HG03521 (cell line): ENCODE measurements at regions not wholly inside any gene's neighbourhood (a gene's known extent, or its start where the extent isn't known, plus 50 kb on each side); places are given as distances from the start of the nearest gene placed in this dataset.
"Not testable (repeated sequence)": the region's sequence is repeated elsewhere in the genome, so short reads cannot be mapped to it uniquely, and the experiment has no call there.

Experiments
- ATAC-seq: cut with Tn5 transposase; IDR thresholded peaks from one replicate; pipeline ENCODE4 v1.9.1; 2021; ENCODE audit warnings: mild to moderate bottlenecking, moderate library complexity; ENCODE audit not compliant: unreplicated experiment

DNA sequence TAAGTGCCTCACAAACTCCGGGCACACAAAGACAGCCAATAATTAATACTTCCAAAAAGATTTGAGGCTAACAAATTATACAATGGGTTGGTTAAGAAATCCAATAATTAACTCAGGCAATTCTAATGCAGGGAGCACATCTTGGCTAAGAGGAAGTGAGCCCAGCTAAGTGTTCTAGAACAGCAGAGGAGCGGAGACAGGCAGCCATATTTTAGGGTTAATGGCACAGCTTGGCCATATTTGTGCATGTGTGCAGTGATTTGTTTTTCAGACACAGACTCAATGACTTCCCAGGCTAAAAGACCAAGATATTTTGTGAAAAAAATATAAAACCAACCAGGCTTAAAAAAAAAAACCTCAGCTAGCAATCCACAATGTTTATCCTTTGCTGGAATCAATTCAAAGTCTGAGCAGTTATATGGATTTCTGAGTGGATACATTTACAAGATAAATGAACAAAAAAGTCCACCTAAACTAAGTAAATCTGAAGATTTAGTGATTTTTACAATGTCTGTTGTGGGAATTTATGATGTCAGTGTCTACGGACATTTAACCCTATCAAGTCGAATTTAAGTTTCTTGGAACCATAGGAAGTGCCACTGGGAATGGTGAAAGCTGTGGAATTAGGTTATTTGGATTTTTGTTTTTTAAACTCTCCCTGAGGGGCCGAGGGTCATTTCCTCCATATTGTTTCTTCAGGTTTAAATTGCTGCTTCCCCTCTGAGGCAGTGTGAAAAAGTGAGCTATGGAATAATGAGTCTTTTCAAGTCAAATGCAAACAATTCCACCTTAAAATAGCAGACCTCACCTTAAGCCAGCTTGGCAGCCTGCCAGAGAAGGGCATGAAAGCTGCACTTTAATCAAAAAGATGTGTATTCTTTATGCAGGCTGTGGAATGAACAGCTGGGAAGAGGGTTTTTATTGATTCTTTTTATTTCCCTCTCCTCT is 413.7 kb upstream of the TBL1XR1 start:
- ATAC-seq: no peak

DNA sequence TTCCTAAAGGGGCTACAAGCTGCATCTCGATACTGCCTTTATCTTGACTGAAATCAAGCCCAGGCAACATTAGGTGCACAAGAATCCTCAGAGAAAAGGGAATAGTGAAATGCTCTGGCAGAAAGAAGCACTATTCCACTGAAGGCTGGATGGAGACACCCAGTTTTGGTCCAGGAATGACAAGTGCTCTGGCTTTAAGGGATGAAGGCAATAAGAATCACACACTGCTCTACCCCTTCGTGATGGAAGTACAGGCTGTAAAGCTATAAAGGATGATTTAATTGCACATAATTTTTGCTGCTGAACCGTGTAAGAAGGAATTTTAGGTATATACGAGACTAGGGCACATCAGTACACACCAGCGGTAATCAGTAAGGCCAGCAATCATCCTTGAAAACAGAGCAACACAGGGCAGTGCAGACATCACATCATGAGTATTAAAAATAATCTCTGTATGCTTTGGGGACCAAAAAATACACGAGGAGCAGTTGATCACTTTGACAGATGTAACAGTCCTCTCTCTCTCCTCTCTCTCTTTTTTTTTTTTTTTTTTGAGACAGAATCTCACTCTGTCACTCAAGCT is 414.6 kb upstream of the TBL1XR1 start:
- no peak for ATAC-seq

DNA sequence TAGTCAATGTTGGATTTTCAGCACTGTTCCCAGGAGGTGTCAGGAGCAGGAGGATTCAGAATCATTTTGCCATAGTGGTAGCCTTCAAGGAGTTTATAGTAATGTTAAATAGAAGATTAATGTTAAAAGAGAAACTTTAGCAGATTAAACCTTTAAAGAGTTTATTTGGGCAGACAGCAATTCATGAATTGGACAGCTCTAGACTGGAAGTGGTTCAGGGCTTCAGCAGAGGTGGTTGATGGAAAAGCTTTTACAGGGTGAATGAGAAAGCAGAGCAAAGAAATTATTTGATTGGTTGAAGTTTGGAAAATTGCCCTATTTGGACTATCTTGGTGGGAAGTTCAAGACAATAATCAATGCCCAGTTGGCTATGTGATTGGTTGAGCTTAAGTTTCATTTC is 416.6 kb upstream of the TBL1XR1 start:
- no peak for ATAC-seq

DNA sequence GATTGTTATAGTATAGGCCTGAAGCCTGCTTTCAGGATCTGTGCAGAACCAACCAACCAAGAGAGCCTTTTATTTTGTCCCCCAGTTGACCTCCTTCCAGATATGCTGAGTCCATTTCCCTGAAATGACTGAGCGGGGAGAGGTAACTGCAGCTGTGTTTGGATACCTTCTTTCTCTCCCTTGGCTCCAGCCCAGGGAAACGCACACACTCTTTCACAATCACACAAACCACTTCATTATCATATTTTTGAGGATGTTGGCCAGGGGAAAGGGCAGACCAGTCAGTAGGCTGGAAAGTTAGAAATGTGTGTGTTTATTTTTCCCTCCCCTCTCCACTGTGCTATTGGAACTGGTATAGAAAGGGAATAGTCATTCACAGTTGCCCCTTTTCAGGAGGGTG is 417.7 kb upstream of the TBL1XR1 start:
- ATAC-seq: no peak

DNA sequence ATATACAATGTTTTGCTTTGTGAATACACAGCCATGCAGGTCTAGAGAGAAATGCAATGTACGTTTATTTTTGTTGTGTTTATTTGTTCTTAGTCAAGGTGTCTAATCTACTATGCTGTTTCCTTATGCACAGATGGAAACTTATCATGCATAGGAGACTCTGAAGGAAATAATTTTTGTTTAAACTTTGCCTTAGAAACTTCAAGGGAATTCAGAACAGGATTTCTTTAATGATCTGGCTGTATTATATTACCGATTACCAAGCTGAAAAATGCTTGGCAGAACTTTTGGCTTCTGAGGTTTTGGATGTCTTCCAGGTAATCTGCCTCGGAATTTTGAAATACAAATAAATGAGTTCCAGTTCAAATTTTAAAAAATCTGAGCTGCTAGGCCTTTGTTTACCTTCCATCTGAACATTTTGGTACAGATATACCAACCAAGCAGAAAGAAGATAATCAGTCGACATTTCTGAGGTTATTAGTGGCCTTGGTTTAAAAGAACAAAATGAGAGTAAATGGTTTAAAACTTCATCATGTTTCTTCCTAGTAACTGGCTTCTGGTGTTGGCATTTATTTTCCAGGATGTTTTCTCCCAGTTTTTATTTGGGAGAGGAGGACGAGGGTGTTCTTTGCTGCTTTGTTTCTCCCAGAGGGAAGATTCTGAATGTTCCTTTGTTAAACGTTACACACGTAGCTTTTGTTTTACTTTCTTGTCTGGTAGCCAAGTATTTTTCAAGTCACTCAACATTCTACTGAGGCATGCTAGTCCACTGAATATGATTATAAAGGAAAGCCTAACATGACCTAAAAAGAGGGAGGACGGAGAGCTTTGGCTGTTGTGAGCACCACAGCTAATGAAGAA is 421.8 kb upstream of the TBL1XR1 start:
- ATAC-seq: no peak

DNA sequence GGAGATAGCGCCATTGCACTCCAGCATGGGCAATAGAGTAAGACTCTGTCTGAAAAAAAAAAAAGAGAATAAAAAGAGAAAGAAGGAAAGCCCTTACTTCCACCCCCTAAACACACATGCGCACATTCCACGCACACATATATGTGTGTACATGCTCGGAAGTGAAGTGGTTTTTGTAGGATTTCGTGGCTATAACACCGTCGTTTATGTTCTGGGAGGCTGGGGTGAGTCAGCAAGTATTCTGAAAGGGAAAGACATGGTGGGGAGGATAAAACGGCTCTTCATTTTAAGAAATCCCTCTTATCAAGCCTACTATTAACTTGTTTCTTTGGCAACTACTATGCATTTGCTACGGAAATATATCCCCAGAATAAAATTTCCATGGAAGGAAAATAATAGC is 422.8 kb upstream of the TBL1XR1 start:
- no peak for ATAC-seq

DNA sequence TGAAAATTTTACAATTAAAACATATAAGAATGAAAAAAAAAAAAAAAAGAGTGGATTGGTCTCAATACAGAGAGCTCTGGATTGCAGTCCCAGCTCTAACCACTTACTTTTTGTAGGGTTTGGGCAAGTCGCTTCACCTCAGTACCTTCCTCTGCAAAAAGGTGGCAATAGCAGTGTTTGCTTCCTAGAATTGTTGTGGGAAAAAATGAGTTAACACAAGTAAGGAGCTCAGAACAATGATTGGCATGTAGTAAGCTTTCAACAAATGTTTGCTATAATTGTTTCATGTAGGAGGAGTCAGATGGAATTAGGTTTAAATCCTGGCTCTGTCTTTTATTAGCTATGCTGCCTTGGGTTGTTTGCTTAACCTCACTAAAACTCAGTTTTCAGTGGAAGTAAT is 425.2 kb upstream of the TBL1XR1 start:
- no peak for ATAC-seq

DNA sequence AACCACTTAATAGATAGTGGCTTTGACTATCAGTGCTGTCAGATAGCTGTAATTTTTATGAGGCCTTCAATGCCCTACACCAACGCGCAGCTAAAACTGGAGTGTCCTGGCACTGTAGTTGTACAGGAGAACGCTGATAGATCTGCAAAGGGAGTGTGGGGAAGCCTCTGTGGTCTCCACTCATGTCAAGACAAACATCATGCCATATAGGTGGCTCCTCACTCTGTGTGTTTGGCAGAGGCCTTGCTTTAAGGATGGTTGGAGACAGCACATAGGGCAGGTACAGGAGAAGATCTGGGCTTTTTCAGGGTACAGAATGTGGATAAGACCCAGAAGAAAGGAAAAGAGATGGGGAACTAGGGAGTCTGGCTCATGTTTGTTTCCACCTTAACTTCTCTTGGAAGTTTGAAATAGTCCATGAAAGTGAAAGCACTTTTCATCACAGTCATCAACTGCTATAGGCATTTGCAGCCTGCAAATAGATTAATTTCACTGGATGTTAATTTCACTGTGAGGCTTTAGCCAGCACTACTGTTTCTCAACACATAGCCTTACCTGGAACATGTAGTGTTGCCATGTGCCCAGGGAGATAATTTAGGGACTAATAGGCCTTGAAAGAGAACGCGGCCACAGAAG is 425.8 kb upstream of the TBL1XR1 start:
- ATAC-seq: no peak

DNA sequence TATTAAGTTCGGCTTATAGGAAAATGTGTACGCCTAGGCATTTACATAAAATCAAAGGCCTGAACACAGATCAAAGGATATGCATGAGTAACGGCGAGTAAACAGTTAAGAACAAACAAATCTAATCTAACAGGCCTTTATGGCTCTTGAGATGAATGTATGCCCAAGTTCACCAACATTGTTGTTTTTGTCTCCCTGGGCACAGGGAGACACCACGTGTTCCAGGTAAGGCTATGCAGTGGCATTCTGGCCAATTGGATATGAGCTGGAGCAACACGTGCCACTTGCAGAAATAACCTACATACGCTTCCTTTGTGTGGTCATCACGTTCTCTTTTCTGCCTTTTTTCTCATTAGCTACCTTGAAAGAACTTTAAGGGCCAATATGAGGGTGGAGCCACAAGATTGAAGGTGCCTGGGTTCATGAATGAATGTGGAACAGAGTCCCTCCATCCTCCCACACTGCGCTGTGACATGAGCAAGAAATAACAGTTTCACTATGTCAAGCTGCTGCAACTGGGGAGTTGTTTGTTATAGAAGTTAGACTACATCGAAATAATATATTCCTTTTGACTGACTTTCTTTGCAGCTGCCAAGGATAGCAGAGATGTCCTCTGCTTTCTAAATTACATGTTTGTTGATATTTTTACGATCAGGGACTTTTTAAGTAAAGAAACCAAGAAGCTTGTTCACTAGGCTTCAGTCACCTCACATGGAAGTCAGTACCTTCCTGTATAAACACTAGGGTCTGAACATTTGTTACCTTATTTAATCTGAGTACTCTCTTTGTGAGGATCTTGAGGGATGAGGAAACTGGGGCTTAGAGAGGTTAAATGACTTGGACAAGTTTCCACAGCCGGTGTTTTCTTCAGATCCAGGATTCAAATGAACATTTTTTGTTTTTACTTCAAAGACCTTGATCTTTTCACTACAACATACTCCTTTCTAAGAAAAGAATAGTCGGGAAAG is 427.5 kb upstream of the TBL1XR1 start:
- no peak for ATAC-seq

DNA sequence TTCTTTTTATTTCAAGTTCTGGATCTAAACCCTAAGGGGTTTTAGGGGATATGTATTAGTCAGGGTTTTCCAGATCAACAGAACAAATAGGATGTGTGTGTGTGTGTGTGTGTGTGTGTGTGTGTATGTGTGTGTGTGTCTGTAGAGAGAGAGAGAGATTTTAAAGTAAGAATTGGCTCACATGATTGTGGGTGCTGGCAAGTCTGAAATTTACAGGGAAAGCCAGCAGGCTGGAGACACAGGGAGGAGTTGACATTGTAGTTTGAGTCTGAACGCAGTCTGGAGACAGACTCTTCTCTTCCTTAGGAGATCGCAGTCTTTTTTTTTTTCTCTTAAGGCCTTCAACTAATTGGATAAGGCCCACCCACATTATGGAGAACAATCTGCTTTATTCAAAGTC is 428.8 kb upstream of the TBL1XR1 start:
- no peak for ATAC-seq

DNA sequence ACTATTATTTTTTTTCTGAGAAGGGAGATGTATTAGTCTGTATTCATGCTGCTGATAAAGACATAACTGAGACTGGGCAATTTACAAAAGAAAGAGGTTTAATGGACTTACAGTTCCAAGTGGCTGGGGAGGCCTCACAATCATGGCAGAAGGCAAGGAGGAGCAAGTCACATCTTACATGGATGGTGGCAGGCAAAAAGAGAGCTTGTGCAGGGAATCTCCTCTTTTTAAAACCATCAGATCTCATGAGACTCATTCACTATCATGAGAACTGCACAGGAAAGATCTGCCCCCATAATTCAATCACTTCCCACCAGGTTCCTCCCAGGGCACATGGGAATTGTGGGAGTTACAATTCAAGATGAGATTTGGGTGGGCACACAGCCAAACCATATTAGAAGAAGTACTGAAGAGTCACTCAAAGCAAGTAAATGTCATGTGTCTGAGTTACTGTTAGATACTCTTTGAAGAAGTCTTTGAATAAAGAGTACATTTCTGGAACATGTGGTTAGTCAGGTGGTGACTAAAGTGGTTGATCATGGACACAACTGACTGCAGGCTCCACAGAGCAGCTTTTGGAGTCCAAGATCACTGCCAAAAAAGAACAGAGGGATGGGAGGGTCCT is 430.9 kb upstream of the TBL1XR1 start:
- not testable (repeated sequence) for ATAC-seq

DNA sequence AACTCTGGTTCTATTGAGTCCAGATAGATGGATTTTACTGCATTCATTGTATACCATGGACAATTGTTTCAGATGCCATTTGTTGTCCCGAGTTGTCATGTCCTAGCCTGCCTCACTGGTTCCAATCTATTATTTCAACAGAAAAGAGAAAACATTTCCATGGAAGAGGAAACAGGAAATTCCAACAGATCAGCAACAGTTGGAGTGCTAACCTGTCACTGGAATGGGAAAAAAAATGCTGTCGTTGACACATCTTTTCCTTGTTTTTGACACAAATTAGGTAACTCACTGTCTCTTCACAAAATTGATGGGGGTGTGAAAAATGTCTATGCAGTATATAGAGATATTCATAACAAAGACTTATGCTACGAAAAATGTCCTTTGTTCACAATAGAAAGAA is 432.0 kb upstream of the TBL1XR1 start:
- ATAC-seq: no peak

DNA sequence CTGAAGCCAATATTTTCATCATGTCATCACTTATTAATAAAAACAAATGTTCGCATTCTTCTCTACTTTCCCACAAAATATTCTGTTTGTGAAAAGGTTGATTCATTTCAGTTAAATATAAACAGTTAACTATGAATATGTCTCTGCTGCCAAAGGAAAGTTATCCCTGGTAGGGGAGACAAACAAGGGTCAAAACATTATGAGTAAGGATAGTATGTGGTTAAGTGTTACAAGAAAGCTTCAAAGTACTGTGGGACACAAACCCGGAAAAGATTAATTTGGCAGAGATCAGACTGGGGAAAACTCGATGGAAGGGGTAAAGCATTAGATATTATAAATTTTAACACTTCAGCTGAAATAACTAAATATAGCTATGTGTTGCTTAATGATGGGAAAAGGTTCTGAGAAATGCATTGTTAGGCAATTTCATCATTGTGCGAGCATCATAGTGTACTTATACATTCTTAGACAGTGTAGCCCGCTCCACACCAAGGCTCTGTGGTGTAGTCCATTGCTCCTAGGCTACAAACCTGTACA is 436.5 kb upstream of the TBL1XR1 start:
- no peak for ATAC-seq

DNA sequence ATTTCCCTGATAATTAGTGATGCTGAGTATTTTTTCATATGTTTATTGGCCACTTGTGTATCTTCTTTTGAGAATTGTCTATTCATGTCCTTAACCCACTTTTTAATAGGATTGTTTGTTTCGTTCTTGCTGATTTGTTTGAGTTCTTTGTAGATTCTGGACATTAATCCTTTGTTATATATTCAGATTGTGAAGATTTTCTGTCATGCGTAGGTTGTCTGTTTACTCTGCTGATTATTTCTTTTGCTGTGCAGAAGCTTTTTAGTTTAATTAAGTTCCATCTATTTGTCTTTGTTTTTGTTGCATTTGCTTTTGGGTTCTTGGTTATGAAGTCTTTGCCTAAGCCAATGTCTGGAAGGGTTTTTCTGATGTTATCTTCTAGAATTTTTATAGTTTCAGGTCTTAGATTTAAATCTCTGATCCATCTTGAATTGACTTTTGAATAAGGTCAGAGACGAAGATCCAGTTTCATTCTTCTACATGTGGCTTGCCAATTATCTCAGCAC is 438.4 kb upstream of the TBL1XR1 start:
- not testable (repeated sequence) for ATAC-seq

DNA sequence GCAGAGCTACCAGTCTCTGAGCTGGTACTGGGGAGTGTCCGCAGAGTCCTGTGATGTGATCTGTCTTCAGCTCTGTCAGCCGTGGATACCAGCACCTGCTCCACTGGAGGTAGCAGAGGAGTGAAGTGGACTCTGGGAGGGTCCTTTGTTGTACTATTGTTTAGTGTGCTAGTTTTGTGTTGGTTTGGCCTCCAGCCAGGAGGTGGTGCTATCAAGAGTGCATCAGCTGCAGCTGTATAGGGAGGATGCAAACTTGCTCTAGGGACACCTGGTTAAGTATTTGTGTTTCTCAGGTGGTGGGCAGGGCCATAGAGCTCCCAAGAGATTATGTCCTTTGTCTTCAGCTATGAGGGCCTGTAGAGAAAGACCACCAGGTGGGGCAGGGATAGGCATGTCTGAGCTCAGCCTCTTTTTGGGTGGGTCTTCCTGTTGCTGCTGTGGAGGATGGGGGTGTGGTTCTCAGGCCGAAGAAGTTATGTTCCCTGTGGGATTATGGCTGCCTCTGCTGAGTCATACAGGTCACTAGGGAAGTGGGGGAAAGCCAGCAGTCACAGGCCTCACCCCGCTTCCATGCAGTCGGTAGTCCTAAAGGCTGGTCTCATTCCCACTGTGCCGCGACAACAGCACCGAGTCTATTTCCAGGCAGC is 443.2 kb upstream of the TBL1XR1 start:
- ATAC-seq: no peak

DNA sequence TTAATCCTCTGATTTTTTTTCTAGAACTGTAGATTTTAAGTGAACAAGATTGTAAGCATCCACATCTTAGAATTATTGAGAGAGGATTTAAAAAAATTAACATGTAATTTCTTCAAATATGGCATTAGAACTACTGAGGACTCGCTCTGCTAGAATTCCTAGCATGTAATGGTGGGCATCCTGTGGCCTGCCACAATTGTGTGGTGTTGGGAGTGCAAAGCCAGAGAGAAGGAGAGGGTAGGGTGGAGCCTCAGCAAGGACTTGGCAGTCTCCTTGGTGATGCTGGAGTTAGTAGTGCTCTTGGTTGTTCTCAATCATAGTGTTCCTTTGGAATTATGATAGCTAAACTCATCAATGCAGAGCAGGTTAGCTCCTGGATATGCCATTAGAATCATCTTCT is 443.9 kb upstream of the TBL1XR1 start:
- no peak for ATAC-seq

DNA sequence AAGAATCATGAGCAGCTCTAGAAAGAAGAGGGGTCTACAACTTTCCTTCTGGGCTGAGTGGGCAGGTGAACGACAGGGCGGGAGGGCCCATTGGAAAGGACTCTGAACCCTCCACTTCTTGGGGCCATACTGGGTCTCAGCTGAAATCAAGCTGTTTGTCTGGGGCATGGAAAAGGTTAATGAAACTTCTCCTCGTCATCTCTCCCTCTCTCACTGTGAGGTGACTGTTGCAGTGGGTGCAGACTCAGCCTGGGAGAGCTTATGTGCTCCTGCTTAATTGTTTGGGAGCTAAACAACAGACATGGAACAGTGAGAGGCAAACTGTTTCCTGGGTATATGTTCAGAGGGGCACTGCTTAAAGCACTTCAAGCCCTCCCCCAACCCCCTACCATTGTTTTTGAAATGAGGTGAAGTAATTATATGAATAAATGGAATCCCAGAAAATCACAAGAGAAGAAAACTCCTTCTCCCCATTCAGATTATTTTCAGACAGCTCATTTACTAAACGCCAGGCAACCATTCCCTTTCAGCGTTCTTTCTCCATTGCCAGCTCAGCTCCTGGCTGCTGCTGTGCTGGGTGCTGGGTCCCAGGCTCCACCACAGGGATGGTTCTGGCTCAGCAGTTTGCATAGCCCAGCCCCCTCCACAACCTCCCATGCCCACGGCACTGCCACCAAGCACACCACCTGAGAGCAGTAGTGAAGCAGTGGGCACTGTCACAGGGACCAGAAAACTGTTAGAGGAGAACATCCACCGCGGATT is 444.9 kb upstream of the TBL1XR1 start:
- no peak for ATAC-seq

DNA sequence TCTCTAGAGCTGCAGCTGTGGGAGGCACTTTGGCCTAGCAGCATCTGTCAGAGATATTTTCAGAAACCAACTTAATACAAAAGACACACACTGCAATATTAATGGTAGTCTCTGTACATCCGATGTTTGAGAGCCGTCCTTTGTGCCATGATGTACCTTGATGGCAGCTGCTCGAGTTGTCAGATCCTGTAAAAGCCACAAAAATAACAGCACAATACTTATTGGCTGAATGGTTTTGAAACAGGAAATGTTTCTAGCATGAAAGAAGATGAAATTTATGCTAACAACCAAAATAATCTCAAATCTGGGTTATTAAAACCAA is 445.5 kb upstream of the TBL1XR1 start:
- no peak for ATAC-seq
